ENCODE measurements at regions not wholly inside any gene's neighbourhood (a gene's known extent, or its start where the extent isn't known, plus 50 kb on each side); places are given as distances from the start of the nearest gene placed in this dataset.

GRCh38 chrX:45261471-45261870 is 60.8 kb upstream of the DIPK2B start:
- no peak for ATAC-seq
- in situ Hi-C loops (cut with MboI), result no loop called here
- FAIRE-seq, result no peak

More at GRCh38 chrX:45261471-45261870, 60.8 kb upstream of the DIPK2B start:
- H2AFZ ChIP-seq (ENCODE audit: low read depth, low read length), result no peak overlapping the region
- H3K4me2 ChIP-seq (ENCODE audit: insufficient read depth, low read length), result no peak overlapping the region
- no peaks in the 10 kb centered on the region for H3K9me1 ChIP-seq (ENCODE audit: control insufficient read depth, insufficient read depth, low read length)
- no peaks in the 10 kb centered on the region for H3K36me3 ChIP-seq (ENCODE audit: control insufficient read depth, insufficient read depth, low read length)
- CTCF ChIA-PET (ENCODE audit: low intra/inter-chr PET ratio), result no interaction called here
- 0% methylated on average over 1 of the region's 1 CpG for WGBS (ENCODE audit: insufficient coverage, low coverage, missing lambda C conversion rate)
- BruUV-seq (replicated peaks), result no TSS peak
- POLR2A ChIA-PET, result no interaction called here
- TF ChIP-seq PKNOX1 (IDR thresholded peaks at IDR 0.05), result no peak
- TF ChIP-seq PML (IDR thresholded peaks at IDR 0.05; ENCODE audit: low read length), result no peak
- TF ChIP-seq, protein P1, sequence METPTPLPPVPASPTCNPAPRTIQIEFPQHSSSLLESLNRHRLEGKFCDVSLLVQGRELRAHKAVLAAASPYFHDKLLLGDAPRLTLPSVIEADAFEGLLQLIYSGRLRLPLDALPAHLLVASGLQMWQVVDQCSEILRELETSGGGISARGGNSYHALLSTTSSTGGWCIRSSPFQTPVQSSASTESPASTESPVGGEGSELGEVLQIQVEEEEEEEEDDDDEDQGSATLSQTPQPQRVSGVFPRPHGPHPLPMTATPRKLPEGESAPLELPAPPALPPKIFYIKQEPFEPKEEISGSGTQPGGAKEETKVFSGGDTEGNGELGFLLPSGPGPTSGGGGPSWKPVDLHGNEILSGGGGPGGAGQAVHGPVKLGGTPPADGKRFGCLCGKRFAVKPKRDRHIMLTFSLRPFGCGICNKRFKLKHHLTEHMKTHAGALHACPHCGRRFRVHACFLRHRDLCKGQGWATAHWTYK (CRISPR knock-in tag; IDR thresholded peaks at IDR 0.05), result no peak
- no peak overlapping the region for H3K27ac ChIP-seq (ENCODE audit: extremely low read depth, low read depth, low read length)
- no peak for DNase-seq (ENCODE audit: extremely low read depth in 1 of 4, low spot score in 3 of 4)
- H3K27me3 ChIP-seq (ENCODE audit: control insufficient read depth in 2 of 2, insufficient read depth in 2 of 2, low read length in 2 of 2), result no peaks in the 10 kb centered on the region; a peak in 1 of 5 replicates
- intact Hi-C loops (cut with micrococcal nuclease), result no loop called here
- no peaks in the 10 kb centered on the region for H3K9me3 ChIP-seq (replicated peaks; ENCODE audit: control insufficient read depth, insufficient read depth, low read depth, low read length)
- no peak overlapping the region for H3K4me3 ChIP-seq
- no peak overlapping the region for H3K9ac ChIP-seq (ENCODE audit: insufficient read depth in 1 of 2, low read depth in 2 of 2, low read length in 2 of 2)
- no peaks in the 10 kb centered on the region for H4K20me1 ChIP-seq (replicated peaks; ENCODE audit: control insufficient read depth, insufficient read depth, low read length)
- H3K79me2 ChIP-seq (ENCODE audit: control insufficient read depth, insufficient read depth, low read length), result no peaks in the 10 kb centered on the region
- no peaks in the 10 kb centered on the region for H3K4me1 ChIP-seq (replicated peaks in 1 of 2; ENCODE audit: control insufficient read depth in 2 of 2, insufficient read depth in 2 of 2, low read length in 2 of 2)
